ENCODE measurements at regions not wholly inside any gene's neighbourhood (a gene's known extent, or its start where the extent isn't known, plus 50 kb on each side); places are given as distances from the start of the nearest gene placed in this dataset.

DNA sequence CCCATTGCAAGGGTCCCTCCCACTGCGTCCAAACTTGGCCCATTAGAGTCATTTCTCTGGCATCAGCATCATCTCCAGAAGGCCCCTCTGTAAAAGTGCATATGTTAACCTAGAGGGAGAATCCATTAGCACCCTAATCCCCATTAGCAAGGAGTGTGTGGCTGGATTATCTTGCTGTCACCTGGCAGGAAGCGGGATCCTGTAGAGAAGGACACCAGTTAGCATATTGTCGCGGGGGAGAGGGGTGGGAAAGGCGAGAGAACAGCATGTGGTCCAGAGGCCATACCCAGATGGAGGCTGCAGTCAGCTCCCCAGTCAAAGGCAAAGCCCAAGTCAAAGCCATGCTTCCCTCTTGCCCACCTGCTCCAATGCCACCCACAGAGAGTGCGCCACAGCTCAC, 64.0 kb downstream of the OLIG1 start:
- no peak for DNase-seq
- TF ChIP-seq, protein P1, sequence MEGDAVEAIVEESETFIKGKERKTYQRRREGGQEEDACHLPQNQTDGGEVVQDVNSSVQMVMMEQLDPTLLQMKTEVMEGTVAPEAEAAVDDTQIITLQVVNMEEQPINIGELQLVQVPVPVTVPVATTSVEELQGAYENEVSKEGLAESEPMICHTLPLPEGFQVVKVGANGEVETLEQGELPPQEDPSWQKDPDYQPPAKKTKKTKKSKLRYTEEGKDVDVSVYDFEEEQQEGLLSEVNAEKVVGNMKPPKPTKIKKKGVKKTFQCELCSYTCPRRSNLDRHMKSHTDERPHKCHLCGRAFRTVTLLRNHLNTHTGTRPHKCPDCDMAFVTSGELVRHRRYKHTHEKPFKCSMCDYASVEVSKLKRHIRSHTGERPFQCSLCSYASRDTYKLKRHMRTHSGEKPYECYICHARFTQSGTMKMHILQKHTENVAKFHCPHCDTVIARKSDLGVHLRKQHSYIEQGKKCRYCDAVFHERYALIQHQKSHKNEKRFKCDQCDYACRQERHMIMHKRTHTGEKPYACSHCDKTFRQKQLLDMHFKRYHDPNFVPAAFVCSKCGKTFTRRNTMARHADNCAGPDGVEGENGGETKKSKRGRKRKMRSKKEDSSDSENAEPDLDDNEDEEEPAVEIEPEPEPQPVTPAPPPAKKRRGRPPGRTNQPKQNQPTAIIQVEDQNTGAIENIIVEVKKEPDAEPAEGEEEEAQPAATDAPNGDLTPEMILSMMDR (IDR thresholded peaks at IDR 0.05) = no peak
- intact Hi-C loops (cut with DNase I; ENCODE audit: low total_unique reads) = no loop called here
- H3K4me3 ChIP-seq = no peak overlapping the region
- H3K9me3 ChIP-seq = no peaks in the 10 kb centered on the region
- no peaks in the 10 kb centered on the region for H3K4me1 ChIP-seq
- H3K27ac ChIP-seq = no peak overlapping the region
- H3K27me3 ChIP-seq = peaks cover 0 to 43% of the 10 kb centered on the region in 2 donors
- H3K36me3 ChIP-seq = no peaks in the 10 kb centered on the region

- H3K9me3 ChIP-seq = no peaks in the 10 kb centered on the region
- H3K27ac ChIP-seq = no peak overlapping the region
- peaks cover 0 to 45% of the 10 kb centered on the region in 2 donors for H3K27me3 ChIP-seq
- no peak overlapping the region for H3K4me3 ChIP-seq
- no peaks in the 10 kb centered on the region for H3K36me3 ChIP-seq
- H3K4me1 ChIP-seq = no peaks in the 10 kb centered on the region
- TF ChIP-seq, protein P1 (IDR thresholded peaks at IDR 0.05) = no peak
- intact Hi-C loops (cut with DNase I; ENCODE audit: low total_unique reads) = no loop called here
- no peak for DNase-seq
Measured at GRCh38 chr21:33135925-33136324, 66.0 kb downstream of the OLIG1 start.

GRCh38 chr21:33136847-33137502, 67.0 kb downstream of the OLIG1 start:
- intact Hi-C loops (cut with DNase I; ENCODE audit: low total_unique reads) = no loop called here
- TF ChIP-seq, protein P1 (IDR thresholded peaks at IDR 0.05) = no peak
- H3K4me1 ChIP-seq = no peaks in the 10 kb centered on the region
- no peak for DNase-seq
- no peaks in the 10 kb centered on the region for H3K36me3 ChIP-seq
- peaks cover 0 to 36% of the 10 kb centered on the region in 2 donors for H3K27me3 ChIP-seq
- no peaks in the 10 kb centered on the region for H3K9me3 ChIP-seq
- no peak overlapping the region for H3K4me3 ChIP-seq
- H3K27ac ChIP-seq = no peak overlapping the region

DNA sequence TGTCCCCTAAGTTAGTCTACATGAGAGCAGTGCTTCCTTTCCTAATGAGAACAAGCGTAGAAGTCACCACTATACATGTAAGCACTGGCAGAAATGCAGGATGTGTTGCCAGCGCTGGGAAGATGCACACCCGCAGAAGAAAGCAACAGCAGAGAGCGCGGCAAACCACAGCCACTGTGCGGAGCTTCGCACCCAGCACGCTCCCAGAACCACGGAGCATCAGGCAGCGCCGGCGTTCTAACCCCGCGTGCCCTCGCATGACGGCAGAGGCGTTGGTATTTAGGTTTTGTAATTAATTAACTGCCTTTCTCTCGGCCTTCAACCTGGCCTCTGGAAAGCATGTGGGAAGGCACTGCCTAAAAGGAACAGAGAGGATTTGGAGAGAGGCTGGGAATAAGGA, 69.1 kb downstream of the OLIG1 start:
- Histone ChIP-seq H3K27me3 (peaks cover 0 to 29% of the 10 kb centered on the region in 2 donors), H3K4me1 (no peaks in the 10 kb centered on the region), H3K27ac (no peak overlapping the region), H3K36me3 (no peaks in the 10 kb centered on the region), H3K4me3 (no peak overlapping the region), H3K9me3 (no peaks in the 10 kb centered on the region)
- intact Hi-C loops (cut with DNase I; ENCODE audit: low total_unique reads) = no loop called here
- TF ChIP-seq, protein P1 (IDR thresholded peaks at IDR 0.05) = no peak
- no peak for DNase-seq

DNA sequence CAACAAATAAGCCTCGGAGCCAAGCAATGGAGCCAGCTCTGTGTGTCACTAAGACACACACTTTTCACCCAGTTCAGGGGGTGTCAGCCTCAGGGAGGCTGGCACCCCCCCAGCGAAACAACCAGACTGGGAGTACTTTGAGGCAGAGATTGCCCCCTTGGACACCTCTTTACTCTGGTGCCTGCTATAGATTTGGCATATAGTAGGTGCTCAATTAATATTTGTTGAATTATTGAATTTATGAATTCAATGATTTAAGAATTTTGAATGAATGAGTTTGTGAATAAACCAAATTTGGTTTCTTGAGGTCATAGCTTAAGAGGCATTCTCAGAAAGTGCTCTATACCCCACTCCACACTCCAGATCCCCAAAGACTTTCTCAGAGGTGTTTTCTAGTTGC, 70.3 kb downstream of the OLIG1 start:
- intact Hi-C loops (cut with DNase I; ENCODE audit: low total_unique reads) = no loop called here
- TF ChIP-seq, protein P1 (IDR thresholded peaks at IDR 0.05) = no peak
- no peaks in the 10 kb centered on the region for H3K4me1 ChIP-seq
- H3K4me3 ChIP-seq = no peak overlapping the region
- no peaks in the 10 kb centered on the region for H3K9me3 ChIP-seq
- DNase-seq = no peak
- no peak overlapping the region for H3K27ac ChIP-seq
- H3K36me3 ChIP-seq = no peaks in the 10 kb centered on the region
- H3K27me3 ChIP-seq = peaks cover 0 to 28% of the 10 kb centered on the region in 2 donors

DNA sequence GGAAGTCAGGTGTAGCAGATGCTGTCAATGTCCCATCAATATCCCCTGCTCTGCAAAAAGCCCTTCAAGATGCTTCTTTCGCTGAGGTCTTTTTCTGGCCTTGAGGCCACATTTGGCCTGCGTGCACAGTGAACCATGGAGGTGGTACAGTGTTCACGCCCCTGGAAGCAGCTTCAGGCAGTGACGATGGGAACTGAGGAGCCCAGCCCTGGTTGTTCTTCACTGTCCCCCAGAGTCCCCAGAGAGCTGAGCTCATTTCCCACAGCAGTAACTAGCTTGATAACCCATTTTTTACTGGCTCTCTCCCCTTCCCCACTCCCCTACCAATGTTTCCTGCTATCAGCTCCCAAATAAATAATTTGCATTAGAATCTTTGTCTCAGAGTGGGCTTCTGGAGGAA, 76.5 kb downstream of the OLIG1 start:
- Histone ChIP-seq H3K9me3 (no peaks in the 10 kb centered on the region), H3K4me3 (no peak overlapping the region), H3K27ac (no peak overlapping the region), H3K4me1 (no peaks in the 10 kb centered on the region), H3K27me3 (peaks cover 0 to 50% of the 10 kb centered on the region in 2 donors), H3K36me3 (no peaks in the 10 kb centered on the region)
- TF ChIP-seq, protein P1 (IDR thresholded peaks at IDR 0.05) = no peak
- intact Hi-C loops (cut with DNase I; ENCODE audit: low total_unique reads) = no loop called here
- no peak for DNase-seq

Data from tibial artery (tissue), 4 donors.